K562 (cell line): ENCODE measurements at regions not wholly inside any gene's neighbourhood (a gene's known extent, or its start where the extent isn't known, plus 50 kb on each side); places are given as distances from the start of the nearest gene placed in this dataset.

Source experiments
- ATAC-seq: fragments of 200-7000 bp; cut with Tn5 transposase; 3 replicates; pipeline ENCODE4 v1.9.1; 2020; ENCODE audit warnings: moderate library complexity
- BruUV-seq: library from RNA; stranded (reverse); fragments of 400-500 nt; replicated peaks from 2 replicates; lab custom pipeline; 2021; lab: Mats Ljungman, UMichigan
- CTCF ChIA-PET: fragments of 300-600 bp; formaldehyde crosslinking; extraction: SDS; loops from one replicate; lab custom pipeline; 2021; ENCODE audit warnings: low intra/inter-chr PET ratio; lab: Yijun Ruan, JAX
- POLR2A ChIA-PET: fragments of 300-600, 350-650 bp; sonication (Branson Sonifier 250); formaldehyde crosslinking; extraction: SDS; loops from one replicate; lab custom pipeline; 2021; ENCODE audit warnings: antibody characterized with exemption, inconsistent platforms; lab: Yijun Ruan, JAX
- DNase-seq, 4 experiments: peaks; one replicate each; pipeline versions ENCODE4 v3.0.0 to v3.0.0-alpha.2; 2011 to 2018; ENCODE audit warnings: low spot score in 3 of 4, mixed read lengths in 3 of 4; ENCODE audit errors: extremely low read depth in 1 of 4
- FAIRE-seq: peaks from 2 replicates; lab custom pipeline; 2011; peaks lifted over from hg19 to GRCh38; lab: Jason Lieb, UNC
- H2AFZ ChIP-seq: 2 replicates; pipeline ENCODE4 v1.6.0; 2011; ENCODE audit warnings: low read depth, low read length, control low read depth, inconsistent platforms
- H3K27ac ChIP-seq: fragments of 200-600 bp; 3 replicates; pipeline ENCODE4 v1.8.0; 2011; ENCODE audit warnings: low read depth, mild to moderate bottlenecking, control low read depth, inconsistent platforms, low read length, moderate library complexity, mixed read lengths; ENCODE audit errors: extremely low read depth
- H3K27me3 ChIP-seq, 2 experiments: fragments of 300-600 bp in 1 of 2; 2 replicates in 1 of 2; 3 replicates in 1 of 2; pipeline versions ENCODE4 v1.6.0 to v1.8.0; 2011; ENCODE audit warnings: inconsistent platforms in 2 of 2, low read length in 2 of 2, mild to moderate bottlenecking in 1 of 2, mixed read lengths in 1 of 2, moderate library complexity in 1 of 2; ENCODE audit not compliant: control insufficient read depth in 2 of 2, insufficient read depth in 2 of 2
- H3K36me3 ChIP-seq: fragments of 300-600 bp; 3 replicates; pipeline ENCODE4 v1.8.0; 2011; ENCODE audit warnings: mild to moderate bottlenecking, low read length, inconsistent platforms; ENCODE audit not compliant: control insufficient read depth, insufficient read depth
- H3K4me1 ChIP-seq, 2 experiments: fragments of 200-600 bp in 1 of 2; replicated peaks in 1 of 2; 2 replicates in 1 of 2; 3 replicates in 1 of 2; pipeline versions ENCODE4 v1.5.1 to v1.8.0; 2011; ENCODE audit warnings: inconsistent platforms in 2 of 2, low read length in 2 of 2, mild to moderate bottlenecking in 1 of 2, mixed read lengths in 1 of 2, moderate library complexity in 1 of 2; ENCODE audit not compliant: control insufficient read depth in 2 of 2, insufficient read depth in 2 of 2
- H3K4me2 ChIP-seq: 2 replicates; pipeline ENCODE4 v1.6.1; 2011; ENCODE audit warnings: low read length, control low read depth, inconsistent platforms, mixed read lengths; ENCODE audit not compliant: insufficient read depth
- H3K4me3 ChIP-seq: fragments of 200-600 bp; sonication (generic), shearing (Covaris generic); 2 replicates; pipeline ENCODE4 v1.5.1; 2016; ENCODE audit warnings: control low read depth, inconsistent platforms
- H3K79me2 ChIP-seq: fragments of 200-600 bp; 3 replicates; pipeline ENCODE4 v1.8.0; 2011; ENCODE audit warnings: low read length, inconsistent platforms; ENCODE audit not compliant: control insufficient read depth, insufficient read depth
- H3K9ac ChIP-seq, 2 experiments: 2 replicates each; pipeline versions ENCODE4 v1.6.0 to v1.6.1; 2011; ENCODE audit warnings: low read depth in 2 of 2, low read length in 2 of 2, control low read depth in 1 of 2, inconsistent platforms in 1 of 2, mild to moderate bottlenecking in 1 of 2, mixed read lengths in 1 of 2; ENCODE audit not compliant: insufficient read depth in 1 of 2
- H3K9me1 ChIP-seq: one replicate; pipeline ENCODE4 v1.6.0; 2011; ENCODE audit warnings: inconsistent platforms, mild to moderate bottlenecking, low read length, moderate library complexity; ENCODE audit not compliant: control insufficient read depth, insufficient read depth
- H3K9me3 ChIP-seq: replicated peaks from 2 replicates; pipeline ENCODE4 v1.5.1; 2011; ENCODE audit warnings: low read depth, low read length, inconsistent platforms; ENCODE audit not compliant: control insufficient read depth, insufficient read depth
- H4K20me1 ChIP-seq: replicated peaks from 2 replicates; pipeline ENCODE4 v1.6.1; 2011; ENCODE audit warnings: low read length, inconsistent platforms, mixed read lengths; ENCODE audit not compliant: control insufficient read depth, insufficient read depth
- BCL6 ChIP-seq: fragments of 250-450 bp; sonication (Bioruptor Pico); IDR thresholded peaks from 2 replicates; pipeline ENCODE4 v1.4.0; 2020
- E2F6 ChIP-seq, 2 experiments: IDR thresholded peaks; 2 replicates each; pipeline ENCODE4 v1.6.1; 2011; ENCODE audit warnings: borderline replicate concordance in 1 of 2, control low read depth in 1 of 2, low read depth in 1 of 2, low read length in 1 of 2, mild to moderate bottlenecking in 1 of 2, mixed read lengths in 1 of 2, moderate library complexity in 1 of 2; ENCODE audit not compliant: insufficient read depth in 1 of 2, insufficient read length in 1 of 2, poor library complexity in 1 of 2, severe bottlenecking in 1 of 2; ENCODE audit errors: extremely low read depth in 1 of 2
- FOXJ2 ChIP-seq: fragments of 200-800 bp; sonication (Bioruptor generic); IDR thresholded peaks from 2 replicates; pipeline ENCODE4 v1.6.1; 2016; ENCODE audit warnings: missing genetic modification characterization, missing compliant biosample characterization
- KDM4B ChIP-seq, 2 experiments: fragments of 450-650 bp in 1 of 2; sonication (generic) in 1 of 2; IDR thresholded peaks; 2 replicates each; pipeline ENCODE4 v1.6.1; 2016 to 2017; ENCODE audit warnings: borderline replicate concordance in 2 of 2, antibody characterized with exemption in 1 of 2, low read depth in 1 of 2, mild to moderate bottlenecking in 1 of 2
- KLF16 ChIP-seq: IDR thresholded peaks from 2 replicates; pipeline ENCODE4 v1.6.1; 2016; ENCODE audit warnings: antibody characterized with exemption
- MAFF ChIP-seq: IDR thresholded peaks from 2 replicates; pipeline ENCODE4 v1.6.1; 2012; ENCODE audit warnings: low read length, improper control_type of control experiment
- RBM14 ChIP-seq: fragments of 200-400 bp; formaldehyde crosslinking; IDR thresholded peaks from 2 replicates; pipeline ENCODE4 v1.6.1; 2018; ENCODE audit warnings: low read depth, mild to moderate bottlenecking, low read length, moderate library complexity, borderline replicate concordance; ENCODE audit not compliant: insufficient read depth
- SAFB ChIP-seq: fragments of 200-400 bp; formaldehyde crosslinking; IDR thresholded peaks from 2 replicates; pipeline ENCODE4 v1.6.1; 2017; ENCODE audit warnings: low read depth, low read length, borderline replicate concordance
- TAF7 ChIP-seq: fragments of 450-650 bp; IDR thresholded peaks from 2 replicates; pipeline ENCODE4 v1.6.1; 2016; ENCODE audit warnings: missing genetic modification characterization, missing compliant biosample characterization
- TAL1 ChIP-seq: fragments of 450-650 bp; IDR thresholded peaks from 2 replicates; pipeline ENCODE4 v1.6.1; 2016; ENCODE audit warnings: mild to moderate bottlenecking
- ZFPM2 ChIP-seq: fragments of 250-450 bp; sonication (Bioruptor Pico); IDR thresholded peaks from 2 replicates; pipeline ENCODE4 v1.5.1; 2022; ENCODE audit warnings: mild to moderate bottlenecking
- ZKSCAN3 ChIP-seq: fragments of 250-450 bp; sonication (Bioruptor Pico); IDR thresholded peaks from 2 replicates; pipeline ENCODE4 v1.4.0; 2020
- ZNF224 ChIP-seq: sonication (generic); formaldehyde crosslinking; IDR thresholded peaks from 2 replicates; pipeline ENCODE4 v1.8.0; 2022; ENCODE audit warnings: mild to moderate bottlenecking, missing genetic modification reagents
- ZNF3 ChIP-seq: fragments of 250-450 bp; sonication (Bioruptor Pico); IDR thresholded peaks from 2 replicates; pipeline ENCODE4 v1.5.0; 2021; ENCODE audit warnings: mild to moderate bottlenecking, moderate library complexity
- ZSCAN29 ChIP-seq: fragments of 450-650 bp; IDR thresholded peaks from 2 replicates; pipeline ENCODE4 v1.6.1; 2017
- in situ Hi-C: fragments of 300-500 bp; cut with MboI; formaldehyde crosslinking; loops from 4 replicates; pipeline ENCODE4 v1.15.0; 2018; ENCODE audit warnings: inconsistent platforms, mixed read lengths
- intact Hi-C: fragments of 100-400 bp; cut with micrococcal nuclease; formaldehyde crosslinking; loops from 2 replicates; pipeline ENCODE4 v1.14.2; 2022
- TF ChIP-seq, protein P1 (sequence below), 2 experiments: IDR thresholded peaks; 2 replicates each; pipeline ENCODE4 v1.6.1; 2012; ENCODE audit warnings: improper control_type of control experiment in 2 of 2, low read depth in 2 of 2, low read length in 2 of 2, borderline replicate concordance in 1 of 2
- TF ChIP-seq, protein P2 (sequence below): fragments of 450-650 bp; IDR thresholded peaks from 2 replicates; pipeline ENCODE4 v1.6.1; 2016; ENCODE audit warnings: missing biosample characterization, missing genetic modification characterization

DNA sequence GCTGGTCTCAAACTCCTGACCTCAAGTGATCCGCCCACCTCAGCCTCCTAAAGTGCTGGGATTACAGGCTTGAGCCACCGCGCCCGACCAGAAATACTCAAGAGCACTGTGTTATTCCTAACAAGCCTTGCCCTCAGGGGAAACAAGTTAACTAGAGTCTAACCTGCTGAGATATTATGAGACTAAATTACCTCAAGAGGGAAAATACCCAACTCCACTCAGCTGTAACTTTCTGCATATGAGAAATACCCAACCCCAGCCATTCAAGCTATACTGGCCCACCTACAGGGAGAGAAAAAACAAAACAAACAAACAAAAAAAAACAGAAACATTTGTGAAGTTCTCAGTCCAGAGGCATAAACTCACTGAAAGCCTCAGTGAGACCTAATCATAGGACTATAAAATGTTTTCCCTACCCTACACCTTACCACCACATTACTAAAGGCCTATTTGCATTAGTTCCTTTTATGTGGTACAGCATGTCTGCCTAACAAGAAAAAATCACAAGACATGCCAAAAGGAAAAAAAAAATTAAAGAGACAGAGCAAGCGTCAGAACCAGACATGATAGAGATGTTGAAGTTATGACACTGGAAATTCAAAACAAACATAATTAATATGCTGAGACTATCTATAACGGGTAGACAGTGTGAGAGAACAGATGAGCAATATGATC lies 876.0 kb downstream of the FSTL5 start (continued):
- TF ChIP-seq, protein P1, sequence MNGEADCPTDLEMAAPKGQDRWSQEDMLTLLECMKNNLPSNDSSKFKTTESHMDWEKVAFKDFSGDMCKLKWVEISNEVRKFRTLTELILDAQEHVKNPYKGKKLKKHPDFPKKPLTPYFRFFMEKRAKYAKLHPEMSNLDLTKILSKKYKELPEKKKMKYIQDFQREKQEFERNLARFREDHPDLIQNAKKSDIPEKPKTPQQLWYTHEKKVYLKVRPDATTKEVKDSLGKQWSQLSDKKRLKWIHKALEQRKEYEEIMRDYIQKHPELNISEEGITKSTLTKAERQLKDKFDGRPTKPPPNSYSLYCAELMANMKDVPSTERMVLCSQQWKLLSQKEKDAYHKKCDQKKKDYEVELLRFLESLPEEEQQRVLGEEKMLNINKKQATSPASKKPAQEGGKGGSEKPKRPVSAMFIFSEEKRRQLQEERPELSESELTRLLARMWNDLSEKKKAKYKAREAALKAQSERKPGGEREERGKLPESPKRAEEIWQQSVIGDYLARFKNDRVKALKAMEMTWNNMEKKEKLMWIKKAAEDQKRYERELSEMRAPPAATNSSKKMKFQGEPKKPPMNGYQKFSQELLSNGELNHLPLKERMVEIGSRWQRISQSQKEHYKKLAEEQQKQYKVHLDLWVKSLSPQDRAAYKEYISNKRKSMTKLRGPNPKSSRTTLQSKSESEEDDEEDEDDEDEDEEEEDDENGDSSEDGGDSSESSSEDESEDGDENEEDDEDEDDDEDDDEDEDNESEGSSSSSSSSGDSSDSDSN (IDR thresholded peaks at IDR 0.05; ENCODE audit: borderline replicate concordance in 1 of 2, low read depth in 2 of 2, low read length in 2 of 2), result no peak
- TF ChIP-seq SAFB, result no peak
- TF ChIP-seq TAF7, result no peak

DNA sequence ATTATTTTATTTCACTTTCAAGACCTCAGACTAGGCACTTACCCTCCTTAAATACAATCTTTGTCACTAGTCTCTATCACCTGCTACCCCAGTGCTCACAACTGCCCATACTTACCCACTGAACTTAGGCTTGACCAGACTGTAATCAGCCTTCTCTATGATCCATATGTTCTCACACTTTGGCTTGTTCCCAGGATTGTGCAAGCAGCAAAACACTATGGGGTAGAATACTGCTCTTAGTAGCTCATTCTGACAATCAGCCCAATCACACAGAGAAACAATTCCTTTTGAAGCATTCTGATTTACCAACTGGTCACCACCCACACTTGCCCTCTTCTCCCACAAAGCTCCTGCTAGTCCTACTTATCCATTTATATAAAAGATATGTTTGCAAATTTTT lies 878.3 kb downstream of the FSTL5 start:
- H4K20me1 ChIP-seq, result no peaks in the 10 kb centered on the region
- no peak overlapping the region for H3K9ac ChIP-seq
- ChIA-PET CTCF (no interaction called here), POLR2A (no interaction called here)
- H3K36me3 ChIP-seq, result no peaks in the 10 kb centered on the region
- H3K9me1 ChIP-seq, result no peaks in the 10 kb centered on the region
- H2AFZ ChIP-seq, result no peak overlapping the region
- DNase-seq, result no peak
- no TSS peak for BruUV-seq
- H3K27ac ChIP-seq, result no peak overlapping the region
- no peak overlapping the region for H3K4me2 ChIP-seq
- intact Hi-C loops (no loop called here), in situ Hi-C loops (no loop called here)
- H3K4me1 ChIP-seq, result no peaks in the 10 kb centered on the region
- no peak for FAIRE-seq
- ATAC-seq, result no peak
- H3K9me3 ChIP-seq, result no peaks in the 10 kb centered on the region
- H3K4me3 ChIP-seq, result no peak overlapping the region
- no peaks in the 10 kb centered on the region for H3K27me3 ChIP-seq
- H3K79me2 ChIP-seq, result no peaks in the 10 kb centered on the region
- TF ChIP-seq TAL1 (no peak), KDM4B (IDR thresholded peaks at IDR 0.05; ENCODE audit: borderline replicate concordance in 2 of 2, low read depth in 1 of 2) (no peak), RBM14 (no peak), ZKSCAN3 (CRISPR knock-in tag) (no peak), MAFF (no peak), E2F6 (IDR thresholded peaks at IDR 0.05; ENCODE audit: borderline replicate concordance in 1 of 2, extremely low read depth in 1 of 2, insufficient read depth in 1 of 2, insufficient read length in 1 of 2, low read depth in 1 of 2, low read length in 1 of 2, poor library complexity in 1 of 2, severe bottlenecking in 1 of 2) (no peak), ZNF3 (CRISPR knock-in tag) (no peak), ZFPM2 (CRISPR knock-in tag) (no peak), ZSCAN29 (no peak), BCL6 (CRISPR knock-in tag) (no peak), KLF16 (no peak), ZNF224 (CRISPR knock-in tag) (no peak), FOXJ2 (tag) (no peak)
- TF ChIP-seq, protein P2, sequence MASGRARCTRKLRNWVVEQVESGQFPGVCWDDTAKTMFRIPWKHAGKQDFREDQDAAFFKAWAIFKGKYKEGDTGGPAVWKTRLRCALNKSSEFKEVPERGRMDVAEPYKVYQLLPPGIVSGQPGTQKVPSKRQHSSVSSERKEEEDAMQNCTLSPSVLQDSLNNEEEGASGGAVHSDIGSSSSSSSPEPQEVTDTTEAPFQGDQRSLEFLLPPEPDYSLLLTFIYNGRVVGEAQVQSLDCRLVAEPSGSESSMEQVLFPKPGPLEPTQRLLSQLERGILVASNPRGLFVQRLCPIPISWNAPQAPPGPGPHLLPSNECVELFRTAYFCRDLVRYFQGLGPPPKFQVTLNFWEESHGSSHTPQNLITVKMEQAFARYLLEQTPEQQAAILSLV (tag), result no peak
